Liver (tissue), 8 donors: ENCODE measurements at regions not wholly inside any gene's neighbourhood (a gene's known extent, or its start where the extent isn't known, plus 50 kb on each side); places are given as distances from the start of the nearest gene placed in this dataset.

Experiments used
- DNase-seq: peaks from one replicate; pipeline ENCODE4 v3.0.0-alpha.2; 2017; ENCODE audit warnings: low spot score
- H3K27ac ChIP-seq, 2 donors: one replicate each; pipeline ENCODE4 v1.7.0; 2013; ENCODE audit warnings: inconsistent platforms in 2 of 2, low read length in 2 of 2, control low read depth in 1 of 2, low read depth in 1 of 2, mild to moderate bottlenecking in 1 of 2
- H3K27me3 ChIP-seq, 4 donors: one replicate each; pipeline versions ENCODE4 v1.6.1 to v1.7.0; 2013; ENCODE audit warnings: low read length in 3 of 4, inconsistent platforms in 1 of 4, mild to moderate bottlenecking in 1 of 4, moderate library complexity in 1 of 4; ENCODE audit not compliant: control insufficient read depth in 4 of 4, insufficient read depth in 4 of 4
- H3K36me3 ChIP-seq, 4 donors: one replicate each; pipeline versions ENCODE4 v1.6.1 to v1.7.0; 2013; ENCODE audit warnings: low read length in 3 of 4, mild to moderate bottlenecking in 3 of 4, low read depth in 1 of 4, moderate library complexity in 1 of 4; ENCODE audit not compliant: control insufficient read depth in 4 of 4, insufficient read depth in 3 of 4
- H3K4me1 ChIP-seq, 4 donors: one replicate each; pipeline versions ENCODE4 v1.6.1 to v1.7.0; 2013; ENCODE audit warnings: low read length in 3 of 4, mild to moderate bottlenecking in 3 of 4, moderate library complexity in 1 of 4; ENCODE audit not compliant: control insufficient read depth in 4 of 4, insufficient read depth in 4 of 4
- H3K4me3 ChIP-seq, 3 donors: one replicate each; pipeline versions ENCODE4 v1.6.1 to v1.7.0; 2013; ENCODE audit warnings: low read length in 3 of 3, control low read depth in 1 of 3, low read depth in 1 of 3, mild to moderate bottlenecking in 1 of 3
- H3K9ac ChIP-seq, 2 donors: one replicate each; pipeline ENCODE4 v1.7.0; 2013; ENCODE audit warnings: low read length in 2 of 2, mild to moderate bottlenecking in 2 of 2, moderate library complexity in 2 of 2, control low read depth in 1 of 2, low read depth in 1 of 2
- H3K9me3 ChIP-seq, 4 donors: one replicate each; pipeline versions ENCODE4 v1.6.1 to v1.7.0; 2013; ENCODE audit warnings: low read length in 3 of 4; ENCODE audit not compliant: control insufficient read depth in 4 of 4
- ATF3 ChIP-seq: IDR thresholded peaks from 2 replicates; pipeline ENCODE4 v1.6.1; 2016; ENCODE audit warnings: antibody characterized with exemption
- FOXA2 ChIP-seq: IDR thresholded peaks from 2 replicates; pipeline ENCODE4 v1.6.1; 2016; ENCODE audit warnings: antibody characterized with exemption
- GABPA ChIP-seq, 2 donors: IDR thresholded peaks in 1 of 2; conservative IDR thresholded peaks in 1 of 2; 2 replicates each; pipeline ENCODE4 v1.6.1; 2016; ENCODE audit warnings: antibody characterized with exemption in 2 of 2, mild to moderate bottlenecking in 1 of 2, moderate library complexity in 1 of 2
- HNF4A ChIP-seq, 2 donors: conservative IDR thresholded peaks; 2 replicates each; pipeline ENCODE4 v1.6.1; 2016; ENCODE audit warnings: antibody characterized with exemption in 2 of 2, mild to moderate bottlenecking in 2 of 2
- HNF4G ChIP-seq: IDR thresholded peaks from 2 replicates; pipeline ENCODE4 v1.6.1; 2016; ENCODE audit warnings: antibody characterized with exemption
- JUND ChIP-seq, 2 donors: IDR thresholded peaks; 2 replicates each; pipeline ENCODE4 v1.6.1; 2016; ENCODE audit warnings: antibody characterized with exemption in 2 of 2
- RAD21 ChIP-seq, 2 donors: IDR thresholded peaks; 2 replicates each; pipeline ENCODE4 v1.6.1; 2016; ENCODE audit warnings: antibody characterized with exemption in 2 of 2, mild to moderate bottlenecking in 2 of 2
- REST ChIP-seq: IDR thresholded peaks from 2 replicates; pipeline ENCODE4 v1.6.1; 2016; ENCODE audit warnings: antibody characterized with exemption, mild to moderate bottlenecking
- RXRA ChIP-seq, 2 donors: IDR thresholded peaks; 2 replicates each; pipeline ENCODE4 v1.6.1; 2017 to 2018; ENCODE audit warnings: antibody characterized with exemption in 2 of 2, mild to moderate bottlenecking in 1 of 2
- SP1 ChIP-seq: IDR thresholded peaks from 2 replicates; pipeline ENCODE4 v1.6.1; 2018; ENCODE audit warnings: antibody characterized with exemption, mild to moderate bottlenecking
- TAF1 ChIP-seq: conservative IDR thresholded peaks from 2 replicates; pipeline ENCODE4 v1.6.1; 2016; ENCODE audit warnings: antibody characterized with exemption, mild to moderate bottlenecking
- YY1 ChIP-seq: IDR thresholded peaks from 2 replicates; pipeline ENCODE4 v1.6.1; 2016; ENCODE audit warnings: antibody characterized with exemption, mild to moderate bottlenecking
- WGBS: extraction: QIAGEN DNeasy Blood & Tissue Kit; methylation state at CpG from one replicate; pipeline ENCODE4 v1.1.7; 2013; 5-methylcytosine and 5-hydroxymethylcytosine counted together
- TF ChIP-seq, protein P1 (sequence below): fragments of 150-350 bp; IDR thresholded peaks from 2 replicates; pipeline ENCODE4 v1.5.1; 2017; ENCODE audit warnings: improper control_type of control experiment, low read depth, low read length; ENCODE audit not compliant: missing input control
- donor health status: healthy.
- donor health status: healthy.
- donor health status: healthy.
- donor health status: healthy.
- donor health status: healthy.

- Histone ChIP-seq H3K27me3 (no peaks in the 10 kb centered on the region), H3K9ac (no peak overlapping the region), H3K9me3 (peaks cover 0 to 5% (median 0%) of the 10 kb centered on the region in 4 donors), H3K36me3 (no peaks in the 10 kb centered on the region), H3K27ac (no peak overlapping the region), H3K4me1 (no peaks in the 10 kb centered on the region), H3K4me3 (no peak overlapping the region)
- no peak for DNase-seq
- no peak for TF ChIP-seq TAF1
- TF ChIP-seq RXRA (IDR thresholded peaks at IDR 0.05): no peak
- TF ChIP-seq, protein P1, sequence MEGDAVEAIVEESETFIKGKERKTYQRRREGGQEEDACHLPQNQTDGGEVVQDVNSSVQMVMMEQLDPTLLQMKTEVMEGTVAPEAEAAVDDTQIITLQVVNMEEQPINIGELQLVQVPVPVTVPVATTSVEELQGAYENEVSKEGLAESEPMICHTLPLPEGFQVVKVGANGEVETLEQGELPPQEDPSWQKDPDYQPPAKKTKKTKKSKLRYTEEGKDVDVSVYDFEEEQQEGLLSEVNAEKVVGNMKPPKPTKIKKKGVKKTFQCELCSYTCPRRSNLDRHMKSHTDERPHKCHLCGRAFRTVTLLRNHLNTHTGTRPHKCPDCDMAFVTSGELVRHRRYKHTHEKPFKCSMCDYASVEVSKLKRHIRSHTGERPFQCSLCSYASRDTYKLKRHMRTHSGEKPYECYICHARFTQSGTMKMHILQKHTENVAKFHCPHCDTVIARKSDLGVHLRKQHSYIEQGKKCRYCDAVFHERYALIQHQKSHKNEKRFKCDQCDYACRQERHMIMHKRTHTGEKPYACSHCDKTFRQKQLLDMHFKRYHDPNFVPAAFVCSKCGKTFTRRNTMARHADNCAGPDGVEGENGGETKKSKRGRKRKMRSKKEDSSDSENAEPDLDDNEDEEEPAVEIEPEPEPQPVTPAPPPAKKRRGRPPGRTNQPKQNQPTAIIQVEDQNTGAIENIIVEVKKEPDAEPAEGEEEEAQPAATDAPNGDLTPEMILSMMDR: no peak
- TF ChIP-seq GABPA (IDR thresholded peaks at IDR 0.05 in 1 of 2, conservative IDR thresholded peaks at IDR 0.05 in 1 of 2): no peak
- TF ChIP-seq YY1: no peak
- TF ChIP-seq HNF4G: no peak
- no peak for TF ChIP-seq HNF4A (conservative IDR thresholded peaks at IDR 0.05)
- no peak for TF ChIP-seq FOXA2
- 71% methylated on average over 1 of the region's 1 CpG for WGBS
Observed at GRCh38 chrX:36930491-36930890, 77.7 kb upstream of the FAM47C start.

DNA sequence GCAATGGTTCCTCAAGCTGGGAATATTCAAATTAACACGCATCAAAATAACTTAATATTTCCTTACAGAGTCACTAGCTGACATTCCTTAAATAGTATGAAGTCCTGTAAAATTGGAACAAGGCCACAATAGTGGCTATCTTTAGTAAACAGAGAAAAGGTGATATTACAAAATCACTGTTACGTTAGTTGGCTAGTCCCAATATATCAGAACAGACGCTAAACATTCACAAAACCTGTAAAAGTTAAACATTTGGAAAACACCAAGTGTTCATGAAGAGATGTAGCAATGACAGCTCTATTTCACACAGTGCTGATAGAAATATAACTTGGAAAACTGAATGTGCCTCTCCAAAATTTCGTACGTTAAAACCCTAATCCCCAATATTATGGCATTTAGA, 61.0 kb upstream of the FAM47C start:
- Histone ChIP-seq H3K36me3 (no peaks in the 10 kb centered on the region), H3K4me3 (no peak overlapping the region), H3K27ac (peak overlapping the region; percentile 28 to 37), H3K9ac (no peak overlapping the region), H3K27me3 (no peaks in the 10 kb centered on the region), H3K4me1 (no peaks in the 10 kb centered on the region), H3K9me3 (no peaks in the 10 kb centered on the region)
- peak; percentile 29 for TF ChIP-seq SP1
- TF ChIP-seq RXRA (IDR thresholded peaks at IDR 0.05): peak in 1 of 2 donors; percentile 55
- peak; percentile 66 for TF ChIP-seq FOXA2
- no peak for TF ChIP-seq GABPA (IDR thresholded peaks at IDR 0.05 in 1 of 2, conservative IDR thresholded peaks at IDR 0.05 in 1 of 2)
- TF ChIP-seq HNF4A (conservative IDR thresholded peaks at IDR 0.05): peak; percentile 19 to 56
- WGBS: 34% methylated on average over 5 of the region's 5 CpGs
- DNase-seq: no peak

GRCh38 chrX:36950495-36951253, 57.5 kb upstream of the FAM47C start:
- Histone ChIP-seq H3K9me3 (no peaks in the 10 kb centered on the region), H3K4me3 (no peak overlapping the region), H3K9ac (no peak overlapping the region), H3K36me3 (no peaks in the 10 kb centered on the region), H3K27ac (no peak overlapping the region), H3K27me3 (no peaks in the 10 kb centered on the region), H3K4me1 (no peaks in the 10 kb centered on the region)
- TF ChIP-seq, protein P1: no peak
- TF ChIP-seq REST (no peak), YY1 (no peak), GABPA (IDR thresholded peaks at IDR 0.05 in 1 of 2, conservative IDR thresholded peaks at IDR 0.05 in 1 of 2) (no peak), ATF3 (no peak), RAD21 (IDR thresholded peaks at IDR 0.05) (no peak), JUND (IDR thresholded peaks at IDR 0.05) (no peak), HNF4G (no peak), RXRA (IDR thresholded peaks at IDR 0.05) (no peak), FOXA2 (no peak), HNF4A (conservative IDR thresholded peaks at IDR 0.05) (no peak)
- 69% methylated on average over 4 of the region's 4 CpGs for WGBS
- no peak for DNase-seq
